GM12875 (cell line): ENCODE measurements at regions not wholly inside any gene's neighbourhood (a gene's known extent, or its start where the extent isn't known, plus 50 kb on each side); places are given as distances from the start of the nearest gene placed in this dataset.

Experiments
- H3K4me3 ChIP-seq: one replicate; pipeline ENCODE4 v1.5.1; 2011; ENCODE audit warnings: low read depth, low read length, control low read depth
- CTCF ChIP-seq: IDR thresholded peaks from 2 replicates; pipeline ENCODE4 v1.5.1; 2011; ENCODE audit warnings: low read depth, mild to moderate bottlenecking, control low read depth, inconsistent platforms, low read length, moderate library complexity, borderline replicate concordance; ENCODE audit not compliant: insufficient read depth

- no peak for TF ChIP-seq CTCF
- H3K4me3 ChIP-seq: no peak overlapping the region
Measured at GRCh38 chr9:25537808-25538207, 140.4 kb downstream of the TUSC1 start.

GRCh38 chr9:25519286-25519685 lies 159.0 kb downstream of the TUSC1 start:
- no peak for TF ChIP-seq CTCF
- H3K4me3 ChIP-seq: no peak overlapping the region

- no peak for TF ChIP-seq CTCF
Measured at GRCh38 chr9:25517701-25518100, 160.5 kb downstream of the TUSC1 start.

GRCh38 chr9:25513509-25514033 lies 164.7 kb downstream of the TUSC1 start:
- H3K4me3 ChIP-seq: no peak overlapping the region
- TF ChIP-seq CTCF: no peak

More at GRCh38 chr9:25517701-25518100, 160.5 kb downstream of the TUSC1 start:
- no peak overlapping the region for H3K4me3 ChIP-seq

- H3K4me3 ChIP-seq: no peak overlapping the region
- no peak for TF ChIP-seq CTCF
Measured at GRCh38 chr9:25505644-25506043, 172.6 kb downstream of the TUSC1 start.

GRCh38 chr9:25481372-25481771 lies 196.9 kb downstream of the TUSC1 start:
- no peak overlapping the region for H3K4me3 ChIP-seq
- no peak for TF ChIP-seq CTCF

- TF ChIP-seq CTCF: no peak
- H3K4me3 ChIP-seq: no peak overlapping the region
Measured at GRCh38 chr9:25480696-25481095, 197.5 kb downstream of the TUSC1 start.
